M059J (cell line): ENCODE measurements at regions not wholly inside any gene's neighbourhood (a gene's known extent, or its start where the extent isn't known, plus 50 kb on each side); places are given as distances from the start of the nearest gene placed in this dataset.

ENCODE experiments used
- DNase-seq: peaks from one replicate; pipeline ENCODE4 v3.0.0-alpha.2; 2012; ENCODE audit warnings: low read depth

DNA sequence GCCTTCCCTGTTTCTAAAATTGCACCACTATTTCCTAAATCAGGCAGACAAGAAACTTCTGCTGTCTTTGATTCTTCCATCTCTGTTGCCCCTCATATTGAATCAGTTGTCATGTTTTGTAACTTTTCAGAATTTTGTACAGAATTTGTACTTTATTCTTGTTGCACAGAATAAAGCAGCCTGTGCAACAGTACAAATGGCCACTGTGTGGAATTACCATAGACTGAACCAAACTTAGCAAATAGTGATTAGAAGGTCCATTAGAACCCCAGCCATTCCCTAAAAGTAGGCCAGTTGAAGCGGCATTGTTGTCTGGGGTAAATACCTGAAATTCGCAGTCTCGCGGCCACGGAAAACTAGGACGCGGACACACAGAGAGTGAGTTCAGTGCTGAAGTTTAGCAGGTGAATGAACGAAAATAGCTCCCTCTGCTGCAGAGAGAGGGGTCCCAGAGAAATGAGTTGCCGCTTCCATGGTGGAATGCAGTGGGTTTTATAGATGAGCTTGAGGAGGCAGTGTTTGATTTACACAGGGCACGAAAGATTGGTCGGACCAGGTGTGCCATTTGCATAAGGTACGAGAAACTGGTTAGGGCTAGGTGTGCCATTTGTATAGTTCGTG is 71.8 kb downstream of the C4orf33 start:
- no peak for DNase-seq

DNA sequence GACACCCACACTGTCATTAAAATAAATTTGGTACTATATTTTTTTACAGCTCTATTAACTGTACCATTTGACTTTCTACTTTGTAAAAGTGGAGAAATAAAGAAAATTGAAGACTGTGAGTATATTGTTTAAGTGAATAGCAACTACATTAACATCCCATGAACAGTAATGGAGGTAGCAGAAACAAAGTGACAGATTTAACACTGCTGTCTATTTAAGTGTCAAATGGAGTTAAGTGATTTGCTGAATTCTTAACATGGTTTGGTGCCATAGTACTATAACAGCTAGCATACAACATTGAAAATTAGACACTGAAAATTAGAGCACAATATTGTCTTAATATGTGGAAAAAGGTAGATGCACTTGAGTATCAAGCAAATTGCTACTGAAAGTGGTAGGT is 76.2 kb downstream of the C4orf33 start:
- no peak for DNase-seq

DNA sequence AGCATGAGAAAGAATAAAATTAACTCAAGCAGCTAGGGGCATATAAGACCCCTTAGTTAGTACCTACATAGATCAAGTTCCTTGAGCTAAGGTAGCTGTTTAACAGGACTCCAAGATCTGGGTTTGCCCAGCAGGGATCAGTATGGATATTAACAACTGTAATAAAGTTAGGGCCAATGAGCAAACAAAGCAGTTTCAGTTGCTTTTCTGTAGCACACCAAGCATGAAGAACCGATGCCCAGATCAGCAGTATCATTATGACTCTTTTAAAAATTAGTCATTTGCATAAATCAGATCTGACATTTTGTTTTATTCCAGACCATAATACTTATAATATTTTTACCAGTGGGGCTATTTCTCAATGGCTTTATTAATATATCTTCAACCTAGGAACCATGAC is 80.9 kb downstream of the C4orf33 start:
- DNase-seq: no peak

- no peak for DNase-seq
Observed at GRCh38 chr4:129179276-129179675, 83.3 kb downstream of the C4orf33 start.

- DNase-seq: no peak
Observed at GRCh38 chr4:129189630-129190029, 93.7 kb downstream of the C4orf33 start.

GRCh38 chr4:129193357-129194100 is 97.6 kb downstream of the C4orf33 start:
- no peak for DNase-seq

- no peak for DNase-seq
Observed at GRCh38 chr4:129208481-129208880, 112.5 kb downstream of the C4orf33 start.

DNA sequence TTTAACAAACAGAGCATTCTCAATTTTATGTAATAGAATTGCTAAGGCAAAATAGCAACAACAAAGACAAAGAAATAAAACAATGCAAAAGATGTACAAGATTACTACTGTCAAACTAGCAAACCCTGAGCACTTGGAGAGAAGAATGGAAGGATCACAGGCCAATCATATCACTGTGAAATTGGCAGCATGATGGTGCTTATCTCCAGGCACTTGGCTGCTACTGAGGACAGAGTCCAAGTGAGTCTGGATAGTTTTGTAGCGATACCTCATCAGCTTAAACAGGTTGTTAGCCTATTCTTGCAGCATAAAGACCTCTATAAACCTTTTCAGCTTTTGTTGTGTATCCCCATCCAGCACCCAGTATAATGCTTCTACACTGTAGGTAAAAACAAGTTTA is 117.7 kb downstream of the C4orf33 start:
- DNase-seq: no peak

GRCh38 chr4:129218360-129218759 is 122.4 kb downstream of the C4orf33 start:
- DNase-seq: peak; percentile 17

DNA sequence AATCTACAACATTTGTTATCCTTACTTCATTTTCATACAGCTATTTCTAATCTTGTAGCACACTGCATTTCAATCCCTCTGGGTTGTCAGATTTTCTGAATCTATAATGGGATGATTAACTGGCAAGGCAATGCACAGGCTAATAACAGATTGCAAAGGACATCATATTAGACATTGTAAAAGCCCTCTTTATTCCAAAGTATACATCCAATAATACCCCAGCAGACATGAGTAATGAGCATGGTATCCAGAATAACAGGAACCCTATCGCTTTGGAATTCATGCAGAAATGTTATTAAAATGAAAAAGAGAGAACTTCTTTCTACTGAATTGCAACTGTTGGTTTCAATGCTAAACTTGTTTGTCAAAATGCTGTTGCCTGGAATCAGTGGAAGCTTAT is 122.9 kb downstream of the C4orf33 start:
- DNase-seq: no peak

DNA sequence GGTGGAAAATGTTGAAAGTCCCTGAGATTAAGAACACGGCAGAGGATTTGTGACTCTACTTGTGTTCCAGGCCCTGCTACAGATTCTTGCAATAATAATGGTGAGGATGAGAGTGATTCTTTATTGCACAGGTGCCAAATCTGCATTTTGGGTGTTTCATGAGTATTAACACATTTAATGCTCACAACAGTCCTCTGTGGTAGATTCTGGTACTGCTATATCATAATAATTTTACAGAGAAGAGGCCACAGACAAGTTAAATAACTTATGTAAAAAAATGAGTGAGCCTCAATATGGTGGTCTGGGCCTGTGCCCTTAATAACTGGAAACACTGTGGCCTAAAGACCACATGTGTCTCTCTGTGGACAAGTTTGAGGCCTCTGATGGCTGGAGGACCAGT is 124.3 kb downstream of the C4orf33 start:
- no peak for DNase-seq

DNA sequence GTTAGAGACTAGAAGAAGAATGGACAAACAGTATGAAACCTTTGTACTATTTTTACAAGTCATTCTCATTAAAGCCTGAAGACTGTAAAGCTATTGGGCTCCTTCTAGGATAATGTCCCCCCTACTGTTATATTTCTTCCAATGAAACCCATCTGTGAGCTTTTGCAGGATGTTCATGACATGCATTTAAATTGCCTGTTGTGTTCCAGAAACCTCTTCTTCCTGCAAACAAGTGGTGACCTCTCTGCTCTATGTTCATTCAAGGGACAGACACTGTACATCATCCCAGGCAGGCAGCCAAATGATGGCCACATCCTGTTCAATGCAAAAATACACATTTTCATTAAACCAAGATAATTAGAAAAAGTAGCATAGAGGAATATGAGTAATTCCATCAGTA is 128.0 kb downstream of the C4orf33 start:
- DNase-seq: no peak

- no peak for DNase-seq
Observed at GRCh38 chr4:129230846-129231245, 134.9 kb downstream of the C4orf33 start.

- no peak for DNase-seq
Observed at GRCh38 chr4:129231945-129232588, 136.1 kb downstream of the C4orf33 start.

DNA sequence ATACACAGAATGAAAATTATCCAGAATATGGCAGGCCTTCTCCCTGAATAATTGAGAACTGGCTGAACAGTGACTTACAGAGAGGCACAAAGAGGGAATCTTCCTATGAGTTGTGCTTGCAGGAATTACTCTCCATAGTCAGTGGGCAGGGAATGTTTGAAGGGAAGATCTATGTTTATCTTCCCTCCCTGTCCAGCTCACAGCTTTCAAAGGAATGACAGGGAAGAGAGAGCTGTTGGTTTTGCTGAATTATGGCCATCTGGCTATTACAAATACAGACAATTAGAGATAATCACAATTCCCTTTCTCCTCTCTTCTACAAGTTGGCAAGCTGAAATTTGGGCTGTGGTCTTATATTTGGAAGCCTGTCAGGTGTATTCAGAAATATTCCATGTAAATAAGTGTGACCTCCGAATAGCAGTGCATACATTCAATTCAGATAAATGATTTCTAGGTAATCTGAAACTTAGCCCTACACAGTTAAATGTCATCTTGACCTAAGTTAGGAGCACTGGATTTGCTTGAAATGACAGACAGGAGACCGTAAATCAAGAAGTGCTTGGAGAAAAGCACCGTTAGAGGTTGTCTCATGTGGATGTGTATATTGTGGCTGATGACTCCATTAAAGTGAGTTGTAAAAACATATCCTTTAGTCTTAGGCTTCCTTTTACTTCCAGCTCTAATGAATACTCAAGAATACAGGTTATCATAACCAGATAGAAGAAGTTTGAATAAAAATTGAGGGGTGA is 136.8 kb downstream of the C4orf33 start:
- DNase-seq: no peak

DNA sequence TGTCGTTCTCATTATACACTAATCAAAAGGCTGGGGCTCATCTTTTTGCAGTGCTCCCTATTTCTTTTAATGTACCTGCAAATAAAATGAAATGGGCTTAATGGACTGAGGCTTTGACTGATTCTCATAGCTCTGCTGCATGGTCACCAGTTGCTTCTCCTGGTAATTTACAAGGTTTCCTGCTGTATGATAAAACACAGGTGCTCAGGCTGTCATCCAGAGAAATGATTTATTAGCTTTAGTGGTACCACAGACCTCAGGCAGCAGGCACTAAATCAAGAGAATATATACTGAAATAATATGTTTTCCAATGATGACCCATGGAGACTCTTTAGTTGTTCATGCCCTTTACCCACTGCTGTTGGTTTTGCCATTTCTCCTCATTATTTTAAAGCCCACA is 137.7 kb downstream of the C4orf33 start:
- DNase-seq: no peak

- no peak for DNase-seq
Observed at GRCh38 chr4:129236351-129236750, 140.4 kb downstream of the C4orf33 start.

GRCh38 chr4:129239088-129239487 is 143.1 kb downstream of the C4orf33 start:
- no peak for DNase-seq

- DNase-seq: no peak
Observed at GRCh38 chr4:129240816-129241215, 144.9 kb downstream of the C4orf33 start.

GRCh38 chr4:129246145-129246544 is 150.2 kb downstream of the C4orf33 start:
- no peak for DNase-seq

GRCh38 chr4:129246910-129247461 is 151.0 kb downstream of the C4orf33 start:
- DNase-seq: no peak

DNA sequence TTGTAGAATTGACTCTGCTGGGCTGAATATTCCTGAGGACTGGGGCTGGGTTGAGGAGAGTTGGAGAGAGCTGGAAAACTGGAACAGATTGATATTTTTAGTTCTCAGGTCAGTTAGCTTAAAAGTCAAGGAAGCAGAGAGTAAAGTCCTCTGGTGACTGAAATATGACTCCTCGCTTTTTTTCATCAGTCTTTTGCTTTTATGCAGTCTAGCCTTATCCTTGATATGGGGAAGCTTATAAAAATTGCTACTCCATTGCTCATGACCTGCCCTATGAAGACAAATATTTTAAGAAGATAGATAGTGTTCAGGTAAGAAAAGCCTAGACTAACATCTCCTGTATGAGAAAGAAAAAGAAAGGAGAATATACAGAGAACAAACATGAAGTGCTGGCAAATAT is 152.7 kb downstream of the C4orf33 start:
- no peak for DNase-seq
